Astrocyte of the cerebellum (primary cell): ENCODE measurements at regions not wholly inside any gene's neighbourhood (a gene's known extent, or its start where the extent isn't known, plus 50 kb on each side); places are given as distances from the start of the nearest gene placed in this dataset.
"Not testable (repeated sequence)": the region's sequence is repeated elsewhere in the genome, so short reads cannot be mapped to it uniquely, and the experiment has no call there.

Source experiments
- DNase-seq: peaks from one replicate; pipeline ENCODE4 v3.0.0-alpha.2; 2011; ENCODE audit warnings: low read depth
- H3K4me3 ChIP-seq: 2 replicates; pipeline ENCODE4 v1.5.1; 2011; ENCODE audit warnings: mild to moderate bottlenecking, low read depth, low read length, moderate library complexity
- CTCF ChIP-seq: IDR thresholded peaks from 2 replicates; pipeline ENCODE4 v1.5.1; 2012; ENCODE audit warnings: low read length, low read depth, moderate library complexity, mild to moderate bottlenecking; ENCODE audit errors: missing control alignments
- in situ Hi-C: cut with HindIII; loops from 2 replicates; pipeline ENCODE4 v1.10.0; 2017; ENCODE audit warnings: low sequenced_read_pairs

- no peak for DNase-seq
- in situ Hi-C loops = no loop called here
- TF ChIP-seq CTCF = no peak
- no peak overlapping the region for H3K4me3 ChIP-seq
Measured at GRCh38 chr3:26316472-26316871, 306.1 kb upstream of the LRRC3B start.

GRCh38 chr3:26323741-26324140 lies 298.8 kb upstream of the LRRC3B start:
- in situ Hi-C loops, DNase-seq, H3K4me3 ChIP-seq: not testable (repeated sequence)

GRCh38 chr3:26340001-26340400 lies 282.6 kb upstream of the LRRC3B start:
- DNase-seq = no peak
- TF ChIP-seq CTCF = no peak
- no peak overlapping the region for H3K4me3 ChIP-seq
- in situ Hi-C loops = no loop called here

- no peak for TF ChIP-seq CTCF
- no peak overlapping the region for H3K4me3 ChIP-seq
- no peak for DNase-seq
- in situ Hi-C loops = no loop called here
Measured at GRCh38 chr3:26343647-26344046, 278.9 kb upstream of the LRRC3B start.

GRCh38 chr3:26345613-26346012 lies 277.0 kb upstream of the LRRC3B start:
- H3K4me3 ChIP-seq = no peak overlapping the region
- no peak for TF ChIP-seq CTCF
- no peak for DNase-seq
- in situ Hi-C loops = no loop called here

GRCh38 chr3:26346497-26346896 lies 276.1 kb upstream of the LRRC3B start:
- H3K4me3 ChIP-seq = no peak overlapping the region
- in situ Hi-C loops = no loop called here
- TF ChIP-seq CTCF = no peak
- no peak for DNase-seq

GRCh38 chr3:26347150-26347549 lies 275.4 kb upstream of the LRRC3B start:
- DNase-seq = no peak
- TF ChIP-seq CTCF = no peak
- in situ Hi-C loops = no loop called here
- H3K4me3 ChIP-seq = no peak overlapping the region
